Activated CD4-positive, alpha-beta T cell treated with anti-CD3 and anti-CD28 coated beads, Interleukin-2, amount 50 U/mL, for 48 hours (primary cell): ENCODE measurements at regions not wholly inside any gene's neighbourhood (a gene's known extent, or its start where the extent isn't known, plus 50 kb on each side); places are given as distances from the start of the nearest gene placed in this dataset.

ENCODE experiments used
- DNase-seq, 2 experiments: peaks; one replicate each; pipeline ENCODE4 v3.0.0-alpha.2; 2020

DNA sequence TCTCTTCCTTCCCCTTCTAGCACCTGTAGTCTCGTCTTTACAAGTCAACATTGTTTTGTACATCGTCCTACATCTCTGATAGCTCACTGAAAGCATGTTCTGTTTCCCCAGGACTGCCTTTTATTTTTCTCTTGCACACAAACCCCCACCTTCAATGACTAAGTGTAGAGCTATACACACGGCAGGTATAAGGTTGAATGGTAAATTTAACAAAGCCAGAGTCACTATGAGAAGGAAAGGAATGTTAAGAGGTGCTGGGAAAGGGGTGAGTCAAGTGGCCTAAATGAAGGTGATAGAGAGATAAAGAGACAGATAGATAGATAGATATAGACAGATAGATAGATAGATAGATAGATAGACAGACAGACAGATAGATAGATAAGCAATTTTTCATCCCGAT, 134.3 kb upstream of the ATP1B1 start:
- DNase-seq, result no peak

DNA sequence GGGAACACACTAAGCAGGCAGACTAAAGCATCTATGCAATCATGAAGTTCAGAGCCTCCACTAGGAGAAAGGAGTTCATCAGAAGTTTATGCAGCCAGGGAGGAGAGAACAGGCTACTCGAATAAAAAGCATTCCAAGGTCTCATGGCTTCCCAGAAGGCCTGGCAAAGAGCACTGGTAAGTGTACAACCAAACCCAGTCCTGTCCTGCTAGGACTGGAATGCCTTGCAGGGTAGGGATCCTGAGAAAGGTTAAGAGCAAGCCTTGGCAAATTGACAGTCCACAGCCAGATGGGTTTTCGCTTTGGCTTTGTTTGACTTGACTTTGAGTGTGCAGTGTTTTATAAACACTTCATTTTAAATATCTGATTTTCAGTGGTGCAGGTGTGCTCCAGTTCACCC, 133.6 kb upstream of the ATP1B1 start:
- no peak for DNase-seq

DNA sequence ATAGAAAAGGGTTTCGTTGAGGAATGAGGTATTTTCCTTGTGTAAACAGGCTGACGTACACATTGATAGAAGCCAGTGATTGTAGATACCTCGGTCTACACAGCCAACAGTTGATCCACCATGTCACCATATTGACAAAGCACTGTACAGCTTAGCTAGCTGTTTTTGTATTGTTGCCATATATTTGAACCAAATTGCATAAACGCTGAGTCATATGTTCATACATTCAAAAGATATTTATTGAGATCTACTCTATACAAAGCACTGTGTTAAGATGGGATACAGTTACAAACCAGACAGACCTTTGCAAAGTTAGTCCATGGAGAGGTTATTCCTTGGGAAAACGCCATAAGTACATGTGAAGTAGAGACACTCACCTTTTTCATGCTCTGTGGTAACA, 132.4 kb upstream of the ATP1B1 start:
- no peak for DNase-seq

- no peak for DNase-seq
Measured at GRCh38 chr1:168974611-168975010, 131.9 kb upstream of the ATP1B1 start.

DNA sequence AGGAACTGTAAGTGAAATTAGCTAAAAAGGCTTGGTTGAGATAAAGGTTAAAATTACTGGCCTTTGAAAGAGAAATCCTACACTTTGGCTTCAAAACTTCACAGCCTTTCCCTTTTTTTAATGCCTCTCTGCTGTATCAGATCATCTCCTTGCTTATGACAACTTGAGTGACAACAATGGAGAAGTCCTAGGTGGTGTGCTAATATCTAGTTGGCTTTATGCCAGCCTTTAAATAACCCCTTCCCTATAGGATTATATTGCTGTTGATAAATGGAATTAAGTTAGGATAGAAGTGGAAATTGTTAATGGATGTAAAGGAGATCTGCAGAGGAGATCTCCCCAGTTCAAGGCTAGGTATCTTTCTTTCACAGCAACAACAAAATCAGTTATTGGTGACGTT, 130.2 kb upstream of the ATP1B1 start:
- no peak for DNase-seq

GRCh38 chr1:168977618-168978017, 128.9 kb upstream of the ATP1B1 start:
- no peak for DNase-seq

- DNase-seq, result no peak
Measured at GRCh38 chr1:168979276-168979675, 127.2 kb upstream of the ATP1B1 start.

GRCh38 chr1:168980180-168980579, 126.3 kb upstream of the ATP1B1 start:
- DNase-seq, result no peak

DNA sequence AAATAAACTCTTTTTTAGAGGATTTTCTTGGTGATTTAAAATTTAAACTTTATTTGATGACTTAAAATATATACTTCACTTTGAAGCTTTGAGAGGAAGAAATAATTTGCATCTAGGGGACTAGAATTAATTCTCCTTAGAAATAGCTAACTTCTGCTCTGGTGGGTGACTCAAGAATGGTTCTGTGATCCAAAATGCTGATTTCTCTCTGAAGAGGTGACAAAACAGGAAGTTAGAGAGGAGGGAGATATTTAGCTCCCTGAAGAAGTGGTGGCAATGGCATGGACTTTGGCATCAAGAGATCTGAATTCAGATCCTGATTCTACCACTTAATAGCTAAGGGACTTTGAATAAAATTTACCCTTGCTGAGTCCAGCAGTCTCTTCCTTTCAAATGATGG, 125.8 kb upstream of the ATP1B1 start:
- DNase-seq, result no peak

GRCh38 chr1:168982778-168983177, 123.7 kb upstream of the ATP1B1 start:
- no peak for DNase-seq

DNA sequence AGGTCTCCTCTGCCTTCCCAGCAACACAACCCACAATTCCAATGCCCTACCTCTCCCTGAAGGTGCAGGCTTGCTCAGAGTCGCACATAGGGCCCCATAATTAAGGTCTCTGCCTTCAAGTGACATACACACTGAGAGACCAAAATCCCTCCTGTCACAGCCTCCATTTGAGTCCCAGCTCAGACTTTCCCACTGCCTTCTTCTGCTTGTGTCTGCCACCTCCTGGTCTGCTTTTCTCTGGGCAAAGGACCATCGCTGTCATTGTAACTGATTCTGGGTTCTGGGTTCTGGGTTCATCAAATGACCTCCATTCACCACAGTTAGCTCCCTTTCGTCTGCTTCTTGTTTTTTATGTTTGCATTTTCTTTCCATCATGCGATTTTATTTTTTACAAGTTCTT, 119.2 kb upstream of the ATP1B1 start:
- no peak for DNase-seq

DNA sequence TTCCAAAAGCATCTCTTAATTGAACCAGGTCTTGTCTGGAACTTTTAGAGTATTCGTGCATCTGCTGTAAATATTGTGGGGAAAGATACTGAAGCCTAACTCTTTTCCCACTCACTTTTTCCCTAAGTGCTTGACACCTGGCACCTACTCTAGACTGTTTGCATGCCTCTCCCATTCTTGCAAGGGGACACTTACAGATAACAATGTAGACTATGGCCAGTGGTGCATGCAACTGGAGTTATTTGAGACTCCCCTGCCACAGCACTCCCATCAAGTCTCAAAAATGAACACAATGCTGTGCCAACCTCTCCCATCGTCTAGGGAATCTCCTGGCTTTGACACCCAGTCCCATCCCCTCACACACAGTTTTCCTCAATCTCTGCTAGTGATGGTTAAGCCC, 118.6 kb upstream of the ATP1B1 start:
- no peak for DNase-seq

DNA sequence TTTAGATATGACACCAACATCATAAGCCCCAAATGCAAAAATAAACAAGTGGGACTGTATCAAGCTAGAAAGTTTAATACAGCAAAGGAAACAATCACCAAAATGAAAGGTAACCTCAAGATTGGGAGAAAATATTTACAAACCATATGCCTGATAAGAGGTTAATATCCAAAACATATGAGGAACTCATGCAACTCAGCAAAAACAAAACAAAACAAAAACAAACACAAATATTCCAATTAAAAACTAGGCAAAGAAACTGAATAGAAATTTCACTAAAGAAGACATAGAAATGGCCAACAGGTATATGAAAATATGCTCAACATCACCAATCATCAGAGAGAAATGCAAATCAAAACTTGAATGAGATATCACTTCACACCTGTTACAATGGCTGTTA, 116.5 kb upstream of the ATP1B1 start:
- DNase-seq, result no peak

DNA sequence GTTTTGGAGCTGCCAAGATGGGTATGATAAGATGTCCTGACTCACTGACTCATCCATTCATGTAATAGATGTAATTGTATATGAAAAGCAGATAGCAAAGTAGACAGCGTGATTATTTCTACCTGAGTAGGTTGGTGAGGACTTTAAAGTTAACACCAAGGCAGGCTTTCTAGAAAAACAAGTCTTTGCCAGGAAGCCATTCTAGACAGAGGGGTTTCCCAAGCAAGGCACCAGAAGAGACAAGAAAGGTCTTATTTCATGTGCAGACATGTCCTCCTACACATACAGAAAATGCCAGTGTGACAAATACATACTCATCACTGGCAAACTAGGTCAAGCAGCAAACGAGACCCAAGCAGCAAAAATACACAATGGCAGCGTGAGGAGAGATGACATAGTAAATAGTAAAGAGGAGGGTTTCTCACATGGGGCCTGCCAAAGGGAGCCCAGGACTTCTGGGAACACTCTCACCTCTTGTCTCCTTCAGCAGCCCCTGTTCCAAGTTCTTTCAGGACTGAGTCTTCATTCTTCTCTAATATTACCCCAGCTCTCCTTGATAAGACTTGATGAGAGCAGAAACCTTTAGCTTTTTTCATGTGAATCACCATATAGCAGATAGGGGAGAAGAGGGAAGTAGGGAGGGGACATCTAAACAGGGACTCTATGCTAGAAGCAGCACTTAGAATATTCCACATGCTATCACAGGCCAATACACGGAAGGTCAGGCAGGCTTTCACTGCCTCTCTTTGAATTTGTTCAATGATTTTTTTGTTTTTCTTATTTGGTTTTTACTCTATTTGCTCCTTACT, 114.6 kb upstream of the ATP1B1 start:
- peak; percentile 17 to 34 for DNase-seq

DNA sequence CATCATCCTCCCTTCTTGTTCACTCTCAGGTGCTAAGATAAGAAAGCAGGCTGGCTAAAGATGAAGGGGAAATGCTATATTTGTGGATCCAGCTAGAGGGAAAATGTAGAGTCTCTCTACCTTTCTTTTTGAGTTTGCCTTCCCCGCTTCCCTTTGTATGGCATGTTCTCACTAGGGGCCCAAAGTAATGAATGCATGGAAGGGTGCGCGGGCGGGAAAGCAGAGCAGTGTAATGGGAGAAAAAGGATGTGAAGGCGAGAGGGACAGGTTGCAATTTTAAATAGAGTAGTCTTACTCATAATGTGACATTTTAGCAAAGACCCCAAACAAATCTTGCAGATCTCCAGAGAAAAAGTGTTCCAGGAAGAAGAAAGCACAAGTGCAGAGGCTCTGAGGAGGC, 105.1 kb upstream of the ATP1B1 start:
- DNase-seq, result no peak

- no peak for DNase-seq
Measured at GRCh38 chr1:169003864-169004516, 102.5 kb upstream of the ATP1B1 start.

DNA sequence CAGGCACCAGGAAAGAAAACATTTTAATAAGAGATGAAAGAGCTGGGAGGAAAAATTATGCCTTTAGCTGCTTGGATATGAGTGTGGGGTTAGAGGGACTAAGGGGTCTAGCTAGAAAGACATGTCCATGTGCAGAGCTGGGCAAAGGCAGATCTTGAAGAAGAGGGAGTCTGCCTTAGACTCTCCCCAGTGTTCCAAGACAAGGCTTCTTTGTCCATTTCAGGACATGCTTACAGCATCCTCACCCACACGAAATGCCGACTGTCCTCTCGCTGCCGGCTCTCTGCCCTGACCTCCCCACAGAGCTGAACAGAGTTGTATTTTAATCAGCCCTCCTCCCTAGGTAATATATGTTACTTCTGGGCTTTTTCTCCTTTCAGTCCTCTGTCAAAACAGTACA, 100.7 kb upstream of the ATP1B1 start:
- no peak for DNase-seq

GRCh38 chr1:169009666-169010065, 96.8 kb upstream of the ATP1B1 start:
- DNase-seq, result no peak

DNA sequence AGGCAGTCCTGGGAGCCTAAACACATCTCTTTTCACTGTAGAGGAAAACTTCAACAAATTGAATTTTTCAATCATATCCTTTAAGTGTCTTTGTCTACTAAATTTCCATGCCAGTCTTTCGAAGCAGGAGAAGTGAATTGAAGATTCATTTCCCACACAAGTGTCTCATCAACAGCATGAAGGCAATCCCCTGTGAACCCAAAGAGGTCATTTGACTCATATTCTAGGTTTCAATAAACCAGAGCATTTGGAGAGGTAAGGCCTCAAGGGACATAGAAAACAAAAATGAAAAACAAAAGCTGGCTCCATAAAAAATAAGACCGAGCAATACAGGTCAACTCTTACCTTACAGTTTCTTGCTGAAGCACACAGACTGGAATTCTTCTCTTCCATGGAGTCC, 94.1 kb upstream of the ATP1B1 start:
- no peak for DNase-seq

GRCh38 chr1:169013821-169014220, 92.7 kb upstream of the ATP1B1 start:
- no peak for DNase-seq

GRCh38 chr1:169015464-169015863, 91.0 kb upstream of the ATP1B1 start:
- DNase-seq, result no peak

DNA sequence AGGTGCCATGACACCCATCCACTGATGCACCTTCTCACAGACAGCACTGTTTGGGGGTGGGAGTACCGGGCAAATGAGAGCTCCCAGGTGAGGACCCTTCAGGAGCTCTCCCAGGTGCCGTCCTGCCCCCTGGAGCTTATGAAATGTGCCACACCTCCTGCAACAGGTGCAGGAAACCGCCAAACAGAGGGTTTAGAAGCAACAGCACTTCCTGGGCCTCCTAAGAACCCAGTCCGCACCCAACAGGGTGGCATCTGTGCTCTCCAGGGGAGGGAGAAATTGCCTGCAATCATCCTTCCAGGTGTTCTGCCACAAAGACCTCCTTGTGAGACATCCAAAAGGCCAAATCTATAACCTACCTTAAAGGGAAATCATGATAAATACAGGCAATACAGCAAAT, 87.7 kb upstream of the ATP1B1 start:
- DNase-seq, result no peak

DNA sequence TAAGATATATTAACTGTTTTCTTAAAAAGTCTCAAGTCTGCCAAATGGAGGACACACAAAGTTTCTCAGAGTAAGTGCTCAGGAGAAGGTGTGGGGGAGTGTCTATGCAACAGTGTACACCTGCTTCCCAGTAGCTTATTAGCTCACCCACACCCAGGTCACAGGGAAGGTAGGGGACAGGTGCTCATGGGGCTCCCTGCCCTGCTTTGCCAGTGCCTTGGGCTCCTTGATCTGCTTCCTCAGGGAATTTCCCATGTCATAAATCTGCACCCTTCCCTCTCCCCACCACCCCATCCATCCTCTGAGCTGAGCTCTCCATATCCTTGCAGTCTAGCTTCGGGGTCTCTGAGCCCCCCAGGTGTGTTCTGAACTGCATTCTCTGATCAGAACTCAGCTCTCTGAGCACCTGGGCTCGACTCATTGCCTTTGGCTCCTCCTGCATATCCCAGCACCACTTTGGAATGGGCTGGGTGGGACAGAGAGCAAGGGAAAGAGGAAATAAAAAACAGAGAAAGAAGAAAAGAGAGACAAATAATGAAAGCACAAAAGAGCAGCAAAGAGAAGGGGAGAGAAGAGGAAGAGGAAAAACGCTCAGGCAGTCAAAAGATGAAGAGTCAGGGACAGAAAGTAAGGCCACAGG, 87.0 kb upstream of the ATP1B1 start:
- DNase-seq, result no peak

DNA sequence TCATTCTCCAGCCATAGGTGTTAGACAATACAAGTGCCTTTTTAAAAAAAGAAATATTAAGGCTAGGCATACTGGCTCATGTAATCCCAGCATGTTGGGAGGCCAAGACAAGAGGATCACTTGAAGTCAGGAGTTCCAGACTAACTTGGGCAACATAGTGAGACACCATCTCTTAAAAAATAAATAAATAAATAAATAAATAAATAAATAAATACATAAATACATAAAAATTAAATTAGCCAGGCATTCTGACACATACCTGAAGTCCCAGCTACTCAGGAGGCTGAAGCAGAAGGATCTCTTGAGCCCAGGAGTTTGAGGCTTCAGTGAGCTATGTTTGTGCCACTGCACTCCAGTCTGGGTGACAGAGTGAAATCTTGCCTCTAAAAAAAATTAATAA, 85.8 kb upstream of the ATP1B1 start:
- no peak for DNase-seq
